T-helper 22 cell (primary cell): ENCODE measurements at regions not wholly inside any gene's neighbourhood (a gene's known extent, or its start where the extent isn't known, plus 50 kb on each side); places are given as distances from the start of the nearest gene placed in this dataset.

Source experiments
- DNase-seq: peaks from one replicate; pipeline ENCODE4 v3.0.0-alpha.2; 2020; ENCODE audit warnings: low read depth

GRCh38 chr16:79932572-79932971, 332.0 kb upstream of the MAF start:
- no peak for DNase-seq

GRCh38 chr16:79931721-79932120, 331.2 kb upstream of the MAF start:
- DNase-seq, result no peak

GRCh38 chr16:79929260-79929965, 328.9 kb upstream of the MAF start:
- no peak for DNase-seq

- no peak for DNase-seq
These were observed 327.8 kb upstream of the MAF start for GRCh38 chr16:79928142-79928873.

GRCh38 chr16:79926451-79927205, 326.1 kb upstream of the MAF start:
- DNase-seq, result no peak

GRCh38 chr16:79923431-79923830, 322.9 kb upstream of the MAF start:
- no peak for DNase-seq

- DNase-seq, result no peak
These were observed 320.1 kb upstream of the MAF start for GRCh38 chr16:79920685-79921084.

GRCh38 chr16:79918916-79919315, 318.4 kb upstream of the MAF start:
- no peak for DNase-seq

- no peak for DNase-seq
These were observed 315.2 kb upstream of the MAF start for GRCh38 chr16:79915761-79916160.

- DNase-seq, result no peak
These were observed 314.6 kb upstream of the MAF start for GRCh38 chr16:79914961-79915720.

- no peak for DNase-seq
These were observed 312.2 kb upstream of the MAF start for GRCh38 chr16:79912592-79913310.

- DNase-seq, result no peak
These were observed 311.1 kb upstream of the MAF start for GRCh38 chr16:79911660-79912059.

- no peak for DNase-seq
These were observed 309.0 kb upstream of the MAF start for GRCh38 chr16:79909571-79909970.

- no peak for DNase-seq
These were observed 302.9 kb upstream of the MAF start for GRCh38 chr16:79903471-79903870.

- no peak for DNase-seq
These were observed 301.8 kb upstream of the MAF start for GRCh38 chr16:79902351-79902750.

- no peak for DNase-seq
These were observed 301.0 kb upstream of the MAF start for GRCh38 chr16:79901522-79901921.

- no peak for DNase-seq
These were observed 299.2 kb upstream of the MAF start for GRCh38 chr16:79899716-79900115.

- no peak for DNase-seq
These were observed 298.8 kb upstream of the MAF start for GRCh38 chr16:79899316-79899715.

GRCh38 chr16:79898703-79899102, 298.2 kb upstream of the MAF start:
- no peak for DNase-seq

- DNase-seq, result no peak
These were observed 297.1 kb upstream of the MAF start for GRCh38 chr16:79897453-79898146.

- DNase-seq, result no peak
These were observed 296.5 kb upstream of the MAF start for GRCh38 chr16:79897104-79897452.
